HG03045 (cell line): ENCODE measurements at regions not wholly inside any gene's neighbourhood (a gene's known extent, or its start where the extent isn't known, plus 50 kb on each side); places are given as distances from the start of the nearest gene placed in this dataset.
"Not testable (repeated sequence)": the region's sequence is repeated elsewhere in the genome, so short reads cannot be mapped to it uniquely, and the experiment has no call there.

Experiments
- ATAC-seq: cut with Tn5 transposase; IDR thresholded peaks from one replicate; pipeline ENCODE4 v1.9.1; 2021; ENCODE audit warnings: mild to moderate bottlenecking, moderate library complexity; ENCODE audit not compliant: unreplicated experiment

DNA sequence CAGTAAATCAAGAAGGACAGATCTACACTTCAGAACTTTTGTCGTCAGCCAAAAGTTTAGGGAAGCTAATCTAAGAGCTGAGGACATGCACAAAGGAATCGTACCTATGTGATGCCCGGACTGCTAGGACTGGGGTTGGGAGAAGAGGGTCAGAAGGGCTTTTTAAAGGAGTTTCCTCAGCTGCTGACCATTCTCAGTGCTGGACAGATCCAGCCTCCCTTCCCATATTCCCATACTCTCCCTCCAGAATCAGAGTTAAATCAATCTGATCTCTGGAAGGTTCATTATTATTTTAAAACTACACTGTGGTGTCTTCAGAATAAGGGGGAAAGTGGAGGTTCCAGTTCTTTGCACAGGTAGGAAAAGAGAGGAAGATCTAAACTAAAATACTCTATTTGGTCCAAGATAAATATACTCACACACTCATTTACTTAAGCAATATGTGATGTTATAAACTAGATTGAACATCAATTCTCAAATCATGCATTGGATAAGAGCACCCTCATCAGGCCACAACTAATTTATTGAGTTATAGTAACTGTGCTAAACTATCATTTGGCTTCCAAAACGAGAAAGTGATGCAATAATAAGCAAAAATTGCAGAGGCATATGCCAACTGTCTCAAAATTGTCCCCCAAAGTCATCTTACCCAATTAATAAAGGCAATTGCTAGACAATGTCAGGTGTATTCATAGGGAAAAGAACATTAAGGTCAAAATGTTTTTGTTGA, 124.7 kb downstream of the HNRNPD start:
- ATAC-seq = no peak

DNA sequence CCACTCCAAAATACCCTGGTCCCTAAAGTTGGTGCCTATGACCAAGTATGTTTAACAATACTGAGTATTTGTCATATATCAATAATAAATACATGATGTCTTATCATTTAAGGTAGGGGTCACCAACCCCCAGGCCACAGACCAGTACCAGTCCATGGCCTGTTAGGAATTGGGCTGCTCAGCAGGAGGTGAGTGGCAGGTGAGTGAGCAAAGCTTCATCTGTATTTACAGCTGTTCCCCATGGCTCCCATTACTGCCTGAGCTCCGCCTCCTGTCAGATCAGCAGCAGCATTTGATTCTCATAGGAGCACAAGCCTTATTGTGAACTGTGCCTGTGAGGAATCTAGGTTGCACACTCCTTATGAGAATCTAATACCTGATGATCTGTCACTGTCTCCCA, 126.2 kb downstream of the HNRNPD start:
- no peak for ATAC-seq

DNA sequence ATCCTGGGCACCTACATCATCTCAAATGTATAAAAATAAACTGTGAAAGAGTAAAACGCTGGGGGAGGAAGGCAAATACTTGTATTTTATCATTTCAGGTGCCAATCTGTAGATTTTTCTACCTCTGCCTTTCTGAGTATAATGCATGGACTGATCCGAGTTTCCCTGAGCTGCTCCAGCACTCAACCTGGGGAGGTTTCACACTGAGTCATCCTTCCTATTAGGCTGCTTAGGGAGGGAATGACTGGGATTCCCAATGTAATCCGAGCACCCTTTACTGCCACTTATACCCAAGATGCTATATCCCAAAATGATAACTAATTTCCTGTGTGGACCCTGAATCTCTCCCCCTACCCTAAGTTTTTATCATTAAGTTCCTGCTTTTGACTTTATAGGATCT, 126.6 kb downstream of the HNRNPD start:
- ATAC-seq = no peak

DNA sequence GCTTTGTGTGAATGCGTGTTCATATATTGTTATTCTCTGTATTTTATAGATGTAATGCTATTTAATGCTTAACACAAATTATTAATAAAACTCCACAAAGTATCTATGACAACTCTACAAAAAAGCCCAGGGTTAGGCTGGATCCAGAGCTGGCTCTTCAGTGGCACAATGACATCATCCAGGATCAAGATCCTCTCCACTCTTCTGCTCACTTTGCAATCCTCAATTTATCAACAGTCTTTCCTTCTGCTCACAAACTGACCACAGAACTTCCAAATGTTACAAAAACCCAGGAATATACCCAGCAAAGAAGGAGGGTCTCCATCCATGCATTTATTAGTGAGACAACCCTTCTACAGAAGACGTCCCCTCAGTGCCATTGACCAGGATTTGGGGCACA, 132.3 kb downstream of the HNRNPD start:
- ATAC-seq = no peak

DNA sequence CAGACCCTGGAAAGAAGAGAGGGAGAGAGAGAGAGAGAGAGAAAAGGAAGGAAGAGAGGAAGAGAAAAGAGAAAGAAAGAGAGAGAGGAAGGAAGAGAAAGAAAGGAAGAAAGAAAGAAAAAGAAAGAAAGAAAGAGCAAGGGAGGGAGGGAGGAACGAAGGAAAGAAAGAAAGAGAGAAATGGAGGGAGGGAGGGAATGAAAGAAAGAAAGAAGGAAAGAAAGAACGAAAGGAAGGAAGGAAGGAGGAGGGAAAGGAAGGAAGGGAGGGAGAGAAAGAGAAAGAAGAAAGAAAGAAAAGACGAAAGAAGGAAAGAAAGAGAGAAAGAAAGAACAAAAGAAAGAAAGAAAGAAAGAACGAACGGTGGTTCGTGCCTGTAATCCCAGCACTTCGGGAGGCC, 133.4 kb downstream of the HNRNPD start:
- ATAC-seq = no peak

DNA sequence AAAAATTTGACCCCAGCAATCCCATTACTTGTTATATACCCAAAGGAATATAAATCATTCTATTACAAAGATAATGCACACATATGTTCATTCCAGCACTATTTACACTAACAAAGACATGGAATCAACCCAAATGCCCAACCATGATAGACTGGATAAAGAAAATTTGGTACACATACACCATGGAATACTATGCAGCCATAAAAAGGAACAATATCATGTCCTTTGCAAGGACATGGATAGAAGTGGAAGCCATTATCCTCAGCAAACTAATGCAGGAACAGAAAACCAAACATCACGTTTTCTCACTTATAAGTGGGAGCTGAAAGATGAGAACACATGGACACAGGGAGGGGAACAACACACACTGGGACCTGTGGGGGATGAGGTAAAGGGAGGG, 136.6 kb downstream of the HNRNPD start:
- not testable (repeated sequence) for ATAC-seq

DNA sequence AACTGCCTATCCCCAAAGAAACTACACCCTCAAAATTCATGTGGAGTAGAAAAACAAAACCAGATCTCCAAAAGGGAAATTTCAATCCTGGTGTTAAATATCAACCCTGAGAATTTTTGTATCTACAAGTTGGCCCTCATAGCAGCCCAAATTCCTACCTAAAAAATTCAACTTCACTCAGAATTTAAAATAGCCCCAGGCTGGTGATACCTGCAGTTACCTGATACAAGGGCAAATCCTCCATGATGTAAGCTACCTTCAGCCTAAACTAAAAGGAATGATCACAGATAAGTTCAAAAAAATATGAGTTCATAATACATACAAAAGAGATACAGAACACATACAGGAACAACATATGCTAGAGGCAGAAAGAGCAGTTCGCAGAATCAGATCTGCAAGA, 138.4 kb downstream of the HNRNPD start:
- no peak for ATAC-seq

DNA sequence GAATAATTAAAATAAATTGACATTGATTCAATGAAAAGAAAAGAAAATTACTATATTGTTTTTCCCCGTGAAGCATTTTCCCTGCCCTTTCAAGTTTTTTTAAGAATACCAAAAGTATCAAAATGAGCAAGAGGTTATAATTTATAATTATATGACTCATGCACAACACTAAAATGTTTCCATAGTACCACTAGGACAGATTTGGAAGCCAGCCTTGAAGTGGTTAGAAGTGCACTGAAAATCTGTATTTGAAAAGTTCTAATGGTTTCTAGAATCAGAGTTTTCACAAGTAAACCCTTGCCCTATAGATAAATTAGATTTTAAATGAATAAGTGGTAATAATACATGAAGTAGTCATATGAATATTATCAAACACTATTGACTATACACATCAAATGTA, 140.9 kb downstream of the HNRNPD start:
- ATAC-seq = no peak

DNA sequence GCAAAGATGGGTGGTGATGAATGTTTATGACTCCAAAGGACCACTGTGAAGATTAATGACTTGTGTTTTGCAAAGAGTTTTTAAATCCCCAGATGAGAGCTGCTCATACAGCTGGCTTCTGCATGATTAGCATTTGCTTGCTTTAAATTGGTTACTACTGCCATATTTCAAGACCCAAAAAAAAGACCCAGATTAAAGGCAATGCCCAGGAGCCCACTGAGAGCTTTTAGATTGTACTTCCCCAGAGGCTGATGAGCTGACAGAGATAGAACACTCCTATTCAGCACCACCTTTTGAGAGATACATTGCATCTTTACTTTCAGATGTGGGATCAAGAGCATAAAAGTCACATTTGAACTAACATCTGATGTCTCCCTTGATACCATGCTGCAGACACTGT, 142.0 kb downstream of the HNRNPD start:
- ATAC-seq = no peak

DNA sequence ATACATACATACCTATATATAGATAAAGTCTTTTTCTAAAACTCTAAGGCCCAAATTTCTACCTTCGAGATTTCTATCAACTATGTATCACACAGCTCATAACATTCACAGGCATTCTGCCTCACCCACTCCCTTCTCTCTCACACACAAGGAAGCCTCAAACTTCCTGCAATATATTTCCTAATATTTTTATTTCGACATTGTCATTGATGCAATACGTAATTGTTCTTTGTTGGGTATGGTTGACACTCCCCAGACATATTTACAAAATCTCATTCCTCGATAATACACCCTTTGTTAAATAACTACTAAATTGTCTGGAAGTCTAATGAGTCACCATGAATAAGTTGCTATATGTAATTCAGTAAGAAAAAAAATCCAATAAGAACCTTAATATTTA, 143.5 kb downstream of the HNRNPD start:
- no peak for ATAC-seq

DNA sequence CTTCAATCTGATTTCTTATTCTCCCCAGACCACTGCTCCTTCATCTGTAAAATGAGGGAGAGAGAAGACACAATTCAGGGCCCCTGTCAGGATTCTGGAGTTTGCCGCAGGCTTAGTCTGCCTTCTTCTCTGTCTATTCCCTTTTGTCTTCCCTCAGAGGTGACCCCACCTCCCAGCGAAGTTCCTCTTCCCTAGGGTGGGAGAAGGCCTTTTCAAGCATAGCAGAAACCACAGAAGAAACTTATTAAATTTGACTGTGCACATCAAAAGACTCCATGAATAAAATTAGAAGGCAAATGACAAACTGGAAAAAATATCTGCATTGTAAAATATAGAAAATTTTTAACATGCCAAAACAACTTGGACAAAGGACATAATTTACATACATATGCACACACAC, 148.8 kb downstream of the HNRNPD start:
- no peak for ATAC-seq

DNA sequence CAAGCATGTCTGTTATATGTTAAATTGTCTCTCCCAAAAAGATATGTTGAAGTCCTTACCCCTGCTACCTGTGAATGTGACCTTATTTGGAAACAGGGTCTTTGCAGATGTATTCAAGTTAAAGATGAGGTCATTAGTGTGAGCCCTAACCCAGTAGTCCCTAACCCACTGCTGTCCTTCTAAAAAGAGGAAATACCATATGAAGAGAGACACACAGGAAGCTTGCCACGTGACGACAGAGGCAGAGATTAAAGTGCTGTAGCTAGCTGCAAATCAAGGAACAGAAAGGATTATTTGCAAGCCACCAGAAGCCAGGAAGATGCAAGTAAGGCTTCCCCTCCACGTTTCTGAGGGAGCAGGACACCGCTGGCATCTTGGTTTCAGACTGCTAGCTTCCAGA, 150.1 kb downstream of the HNRNPD start:
- ATAC-seq = no peak

DNA sequence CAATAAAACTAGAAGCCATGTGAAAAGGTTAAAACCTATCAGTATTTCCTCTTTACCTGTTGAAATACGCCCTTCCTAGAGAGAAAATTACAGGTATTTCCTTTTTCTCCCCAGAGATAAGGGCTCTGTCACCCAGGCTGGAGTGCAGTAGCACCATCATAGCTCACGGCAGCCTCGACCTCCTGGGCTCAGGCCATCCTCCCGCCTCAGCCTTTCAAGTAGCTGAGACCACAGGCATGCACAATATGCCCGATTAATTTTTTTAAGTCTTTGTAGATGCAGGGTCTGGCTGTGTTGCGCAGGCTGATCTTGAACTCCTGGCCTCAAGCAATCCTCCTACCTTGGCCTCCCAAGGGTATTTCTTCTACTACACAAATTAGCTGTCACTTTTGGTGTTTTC, 154.4 kb downstream of the HNRNPD start:
- no peak for ATAC-seq

DNA sequence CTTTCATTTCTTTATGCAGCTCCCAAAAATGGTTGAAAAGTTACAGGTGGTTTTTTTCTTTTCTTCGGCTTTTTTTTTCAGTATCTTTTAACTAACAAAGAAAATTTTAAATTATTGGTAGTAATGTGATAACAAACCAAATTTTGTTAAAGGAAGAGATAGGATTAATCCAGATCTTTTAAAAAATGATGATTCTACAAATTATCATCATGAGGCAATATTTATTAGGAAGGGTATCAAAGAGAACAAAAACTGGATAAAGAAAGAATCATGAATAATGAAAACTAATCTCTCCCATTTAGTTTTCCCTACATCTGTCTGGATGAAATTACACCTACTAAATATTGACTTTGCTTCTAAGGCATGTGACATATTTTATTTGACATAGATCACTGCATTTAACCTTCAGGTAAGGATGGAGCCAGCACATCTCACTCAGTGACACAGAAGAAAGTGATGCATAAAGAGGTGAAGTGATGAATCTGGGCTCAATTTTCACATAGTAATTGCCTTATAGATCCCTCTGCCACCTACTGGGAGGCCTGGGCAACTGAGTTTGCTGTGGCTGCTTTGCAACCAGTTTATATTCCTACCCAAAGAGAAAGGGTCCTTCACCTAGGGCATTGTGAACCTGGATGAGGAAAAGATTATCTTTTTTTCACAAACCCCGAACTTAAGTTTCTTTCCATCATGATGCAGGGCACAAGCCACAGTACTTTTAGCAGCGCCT, 155.6 kb downstream of the HNRNPD start:
- ATAC-seq = no peak

DNA sequence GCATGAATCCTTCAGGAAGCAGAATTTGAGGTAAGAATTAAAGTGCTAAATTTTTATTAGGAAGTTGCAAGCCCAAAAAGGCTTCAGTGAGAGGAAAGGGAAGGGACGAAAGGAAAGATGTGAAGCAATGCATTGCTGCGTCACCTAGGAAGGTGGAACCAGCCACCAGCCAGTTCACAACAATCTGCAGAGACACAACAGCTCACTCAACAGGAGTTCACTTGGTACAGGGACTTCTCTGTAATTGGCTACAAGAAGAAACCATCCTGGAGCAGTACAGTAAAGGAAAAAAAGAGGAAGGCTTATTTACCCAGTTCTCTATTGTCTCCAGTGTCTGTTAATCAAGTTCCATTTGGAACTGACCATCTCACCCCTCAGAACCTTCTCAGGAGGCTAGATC, 157.6 kb downstream of the HNRNPD start:
- ATAC-seq = no peak

DNA sequence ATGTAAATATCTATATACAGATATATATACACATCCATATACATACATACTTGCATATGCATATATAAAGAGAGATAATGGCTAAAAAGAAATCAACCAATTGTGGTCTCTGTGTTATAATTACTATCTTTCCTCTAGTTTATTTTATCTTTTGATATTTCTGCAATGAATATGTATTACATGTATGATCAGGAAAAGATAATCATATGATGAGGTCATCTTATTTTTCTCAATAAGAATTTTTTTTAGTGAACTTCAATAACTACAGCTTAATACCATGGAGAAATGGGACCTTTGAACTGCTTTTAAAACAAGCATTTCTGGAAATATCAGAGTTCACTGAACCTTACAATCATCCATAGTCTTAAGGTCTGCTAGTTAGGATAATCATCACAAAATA, 158.0 kb downstream of the HNRNPD start:
- no peak for ATAC-seq

DNA sequence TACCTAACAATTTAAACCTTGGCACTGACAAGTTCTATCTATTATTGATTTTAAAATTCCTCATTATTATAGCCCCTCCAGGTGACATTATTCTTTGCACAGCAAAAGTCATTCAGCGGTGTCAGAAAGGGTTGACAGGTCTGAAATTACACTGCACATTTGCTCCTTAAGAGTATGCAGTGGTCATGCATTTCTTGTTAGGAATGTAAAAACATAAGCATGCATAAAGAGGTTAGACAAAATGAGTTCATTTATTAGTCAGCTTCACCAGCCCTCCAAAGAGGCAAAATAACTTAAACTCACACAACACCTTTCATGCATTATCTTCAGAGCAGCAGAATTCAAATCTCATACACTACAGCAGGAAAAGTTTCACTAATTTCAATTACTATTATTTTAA, 158.8 kb downstream of the HNRNPD start:
- no peak for ATAC-seq

DNA sequence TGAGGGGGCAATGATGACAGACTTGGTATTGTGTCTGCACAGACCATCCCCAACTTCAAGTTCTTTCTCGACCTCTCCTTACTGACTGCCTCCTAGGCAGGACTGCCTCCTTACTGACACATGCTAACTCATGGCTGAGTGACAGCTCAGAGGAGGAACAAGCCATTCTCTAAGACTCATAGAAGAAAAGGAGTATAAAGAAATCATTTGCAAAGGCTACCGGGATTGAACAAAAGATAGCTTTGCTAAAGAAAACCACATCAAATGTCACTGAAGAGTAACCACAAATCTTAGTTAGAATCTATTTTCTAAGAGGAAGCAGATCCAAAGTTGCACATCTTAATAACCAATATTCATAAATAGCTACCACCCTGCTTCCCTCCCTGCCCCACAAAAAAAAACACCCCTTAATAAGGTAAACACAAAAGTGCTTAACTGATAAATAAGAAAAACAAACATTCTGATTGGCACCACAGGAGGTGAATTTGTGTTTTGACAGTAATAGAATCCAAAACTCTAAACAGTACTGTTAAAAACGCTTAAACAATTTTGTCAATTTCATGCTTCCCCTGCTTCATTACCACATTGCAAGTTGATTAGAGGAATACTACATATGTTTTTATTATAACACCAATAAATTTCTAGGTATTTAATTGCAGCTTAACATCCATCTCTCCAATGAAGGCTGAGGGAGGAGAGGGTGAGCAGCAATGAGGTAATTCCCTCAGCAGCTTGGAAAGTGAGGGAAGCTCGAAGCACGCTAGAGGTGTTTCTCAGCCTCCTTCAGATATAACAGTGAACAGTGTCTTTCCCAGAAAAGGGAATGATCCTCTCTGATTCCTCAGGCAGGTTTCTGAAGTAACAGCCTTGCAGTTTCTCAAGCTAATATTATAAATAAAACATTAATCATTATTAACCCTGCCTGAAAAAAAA, 160.0 kb downstream of the HNRNPD start:
- no peak for ATAC-seq

DNA sequence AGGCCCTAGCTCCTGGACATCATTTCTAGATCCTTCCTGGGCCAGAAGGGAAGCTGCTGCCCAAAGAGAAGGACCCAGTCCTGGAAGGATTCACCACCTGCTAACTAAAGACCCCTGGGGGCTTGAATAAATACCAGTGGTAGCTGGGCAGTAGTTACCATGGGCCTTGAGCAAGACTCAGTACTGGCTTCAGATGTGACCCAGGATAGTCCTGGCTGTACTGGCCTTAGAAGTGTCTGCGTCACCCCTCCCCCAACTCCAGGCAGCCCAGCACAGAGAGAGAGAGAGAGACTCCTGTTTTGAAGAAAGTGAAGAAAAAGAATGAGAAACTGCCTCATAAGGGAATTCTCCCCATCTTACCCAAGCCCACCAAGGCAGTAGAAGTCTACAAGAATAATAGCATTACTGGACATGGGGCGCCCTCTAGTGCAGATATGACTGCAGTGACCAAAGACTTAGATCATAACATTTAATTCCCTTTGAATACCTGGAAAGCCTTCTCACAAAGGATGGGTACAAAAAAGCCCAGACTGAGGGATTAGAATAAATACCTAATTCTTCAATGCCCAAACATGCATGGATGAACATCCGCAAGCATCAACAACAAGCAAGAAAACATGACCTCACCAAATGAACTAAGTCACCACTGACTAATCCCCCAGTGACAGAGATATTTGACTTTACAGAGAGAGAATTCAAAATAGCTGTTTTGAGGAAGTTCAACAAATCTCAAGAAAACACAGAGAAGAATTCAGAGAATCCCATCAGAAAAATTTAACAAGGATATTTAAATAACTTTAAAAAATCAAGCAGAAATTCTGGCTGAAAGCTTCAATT, 171.8 kb downstream of the HNRNPD start:
- ATAC-seq = no peak

DNA sequence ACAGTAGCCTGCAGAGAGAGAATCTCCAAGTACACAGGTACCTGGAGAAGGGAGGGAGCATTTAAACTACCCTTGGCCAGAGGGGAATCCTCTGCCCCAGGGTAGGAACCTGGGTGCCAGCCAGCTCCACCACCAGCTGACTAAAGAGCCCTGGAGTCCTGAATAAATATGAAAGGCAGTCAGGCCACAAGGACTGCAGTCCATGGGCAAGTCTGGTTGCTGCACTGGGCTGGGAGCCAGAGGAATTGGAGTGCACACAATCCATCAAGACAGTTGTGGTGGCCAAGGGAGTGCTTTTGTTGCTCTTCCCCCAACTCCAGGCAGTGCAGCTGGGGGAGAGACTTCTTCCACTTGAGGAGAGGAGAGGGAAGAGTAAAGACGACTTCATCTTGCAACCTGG, 172.5 kb downstream of the HNRNPD start:
- no peak for ATAC-seq

DNA sequence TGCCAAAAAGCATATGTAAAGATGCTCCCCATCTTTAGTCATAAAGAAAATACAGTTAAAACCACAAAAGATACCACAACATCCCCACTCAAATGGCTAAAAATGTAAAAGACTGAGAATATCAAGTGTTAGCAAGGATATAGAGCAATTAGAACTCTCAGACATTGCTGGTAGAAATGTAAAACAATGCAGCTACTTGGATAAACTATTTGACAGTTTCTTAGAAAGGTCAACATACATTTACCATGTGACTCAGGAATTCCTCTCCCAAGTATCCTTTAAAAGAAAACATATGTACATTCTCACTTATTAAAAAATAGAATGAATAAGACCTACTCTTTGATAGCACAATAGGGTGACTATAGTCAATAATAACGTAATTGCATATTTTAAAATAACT, 173.7 kb downstream of the HNRNPD start:
- no peak for ATAC-seq
